Endothelial cell of umbilical vein (primary cell): ENCODE measurements at regions not wholly inside any gene's neighbourhood (a gene's known extent, or its start where the extent isn't known, plus 50 kb on each side); places are given as distances from the start of the nearest gene placed in this dataset.

ENCODE experiments used
- BruUV-seq: library from RNA; stranded (reverse); fragments of 400-500 nt; replicated peaks from 2 replicates; lab custom pipeline; 2021; lab: Mats Ljungman, UMichigan
- CTCF ChIA-PET: fragments of 300-600, 350-600 bp; sonication (Branson Sonifier 250); formaldehyde crosslinking; loops from one replicate; lab custom pipeline; 2021; ENCODE audit warnings: antibody characterized with exemption, inconsistent platforms; lab: Charles Lee
- POLR2A ChIA-PET: fragments of 300-600, 350-600 bp; sonication (Branson Sonifier 250); formaldehyde crosslinking; loops from one replicate; lab custom pipeline; 2021; ENCODE audit warnings: antibody characterized with exemption, inconsistent platforms; lab: Charles Lee
- DNase-seq: peaks from one replicate; pipeline ENCODE4 v3.0.0-alpha.2; 2011; ENCODE audit warnings: low read depth, low spot score
- FAIRE-seq: peaks from 2 replicates; lab custom pipeline; 2011; peaks lifted over from hg19 to GRCh38; lab: Jason Lieb, UNC
- H2AFZ ChIP-seq: 2 replicates; pipeline ENCODE4 v1.6.0; 2012; ENCODE audit warnings: low read depth, low read length, control low read depth, inconsistent platforms
- H3K27ac ChIP-seq: 2 replicates; pipeline ENCODE4 v1.5.1; 2011; ENCODE audit warnings: low read depth, mild to moderate bottlenecking, control low read depth, low read length, moderate library complexity; ENCODE audit not compliant: insufficient read depth
- H3K27me3 ChIP-seq, 2 experiments: 2 replicates each; pipeline versions ENCODE4 v1.6.0 to v1.6.1; 2011; ENCODE audit warnings: low read length in 2 of 2, mixed read lengths in 1 of 2; ENCODE audit not compliant: control insufficient read depth in 2 of 2, insufficient read depth in 2 of 2
- H3K36me3 ChIP-seq, 2 experiments: 2 replicates in 1 of 2; 3 replicates in 1 of 2; pipeline ENCODE4 v1.5.1; 2011; ENCODE audit warnings: low read length in 2 of 2, mild to moderate bottlenecking in 1 of 2, moderate library complexity in 1 of 2; ENCODE audit not compliant: control insufficient read depth in 2 of 2, insufficient read depth in 2 of 2; ENCODE audit errors: extremely low read depth in 1 of 2
- H3K4me1 ChIP-seq: 3 replicates; pipeline ENCODE4 v1.5.1; 2011; ENCODE audit warnings: mild to moderate bottlenecking, low read length; ENCODE audit not compliant: control insufficient read depth, insufficient read depth; ENCODE audit errors: extremely low read depth
- H3K4me2 ChIP-seq: 2 replicates; pipeline ENCODE4 v1.6.1; 2011; ENCODE audit warnings: low read length, control low read depth, mixed read lengths; ENCODE audit not compliant: insufficient read depth
- H3K4me3 ChIP-seq, 3 experiments: fragments of 200-600 bp in 1 of 3; sonication (generic), shearing (Covaris generic) in 1 of 3; replicated peaks in 1 of 3; 2 replicates each; pipeline ENCODE4 v1.5.1; 2011 to 2016; ENCODE audit warnings: control low read depth in 3 of 3, low read length in 3 of 3, mild to moderate bottlenecking in 2 of 3, inconsistent platforms in 1 of 3, low read depth in 1 of 3, moderate library complexity in 1 of 3; ENCODE audit not compliant: insufficient read depth in 1 of 3
- H3K79me2 ChIP-seq: 2 replicates; pipeline ENCODE4 v1.6.0; 2012; ENCODE audit warnings: low read length, inconsistent platforms; ENCODE audit not compliant: control insufficient read depth, insufficient read depth
- H3K9ac ChIP-seq: replicated peaks from 2 replicates; pipeline ENCODE3; 2011; ENCODE audit warnings: low read length, control low read depth; ENCODE audit not compliant: insufficient read depth; ENCODE audit errors: extremely low read depth
- H3K9me1 ChIP-seq: replicated peaks from 3 replicates; pipeline ENCODE4 v1.6.0; 2011; ENCODE audit warnings: mild to moderate bottlenecking, low read length; ENCODE audit not compliant: control insufficient read depth, insufficient read depth; ENCODE audit errors: extremely low read depth
- H3K9me3 ChIP-seq: replicated peaks from 2 replicates; pipeline ENCODE4 v1.5.1; 2012; ENCODE audit warnings: low read length, inconsistent platforms; ENCODE audit not compliant: control insufficient read depth, insufficient read depth
- H4K20me1 ChIP-seq: replicated peaks from 2 replicates; pipeline ENCODE3; 2011; ENCODE audit warnings: mild to moderate bottlenecking, low read length; ENCODE audit not compliant: control insufficient read depth, insufficient read depth; ENCODE audit errors: extremely low read depth
- CTCF ChIP-seq, 2 donors: IDR thresholded peaks; 1 replicate in 1 of 2; 2 replicates in 1 of 2; pipeline ENCODE4 v1.5.1; 2011; ENCODE audit warnings: low read length in 2 of 2, mild to moderate bottlenecking in 2 of 2, moderate library complexity in 2 of 2, control low read depth in 1 of 2, inconsistent platforms in 1 of 2, low read depth in 1 of 2; ENCODE audit not compliant: insufficient read depth in 1 of 2; ENCODE audit errors: extremely low read depth in 1 of 2
- EZH2 ChIP-seq: IDR thresholded peaks from 2 replicates; pipeline ENCODE4 v1.6.1; 2012; ENCODE audit warnings: borderline replicate concordance, low read depth, mild to moderate bottlenecking, moderate library complexity, low read length, inconsistent platforms; ENCODE audit not compliant: severe bottlenecking
- FOS ChIP-seq: IDR thresholded peaks from 2 replicates; pipeline ENCODE4 v1.6.1; 2011; ENCODE audit warnings: mild to moderate bottlenecking, low read length, moderate library complexity, borderline replicate concordance; ENCODE audit not compliant: insufficient read depth
- GATA2 ChIP-seq: IDR thresholded peaks from 2 replicates; pipeline ENCODE4 v1.7.0; 2011; ENCODE audit warnings: low read depth, mild to moderate bottlenecking, moderate library complexity, mixed read lengths, low read length; ENCODE audit not compliant: insufficient read length, insufficient read depth
- JUN ChIP-seq: IDR thresholded peaks from 2 replicates; pipeline ENCODE4 v1.6.1; 2011; ENCODE audit warnings: borderline replicate concordance, low read depth; ENCODE audit not compliant: insufficient read length, insufficient read depth
- MYC ChIP-seq: IDR thresholded peaks from one replicate; pipeline ENCODE4 v1.6.1; 2011; ENCODE audit warnings: mild to moderate bottlenecking, low read depth, low read length
- POLR2A ChIP-seq: IDR thresholded peaks from 2 replicates; pipeline ENCODE4 v1.6.1; 2012; ENCODE audit warnings: low read depth, mild to moderate bottlenecking, control low read depth, low read length
- dilution Hi-C: fragments of 300-500 bp; cut with MboI; formaldehyde crosslinking; loops from one replicate; pipeline ENCODE4 v1.15.0; 2019; ENCODE audit warnings: low sequenced_read_pairs; ENCODE audit not compliant: extremely low pct_ligation_motif_present
- intact Hi-C: fragments of 100-400 bp; cut with micrococcal nuclease; formaldehyde crosslinking; loops from one replicate; pipeline ENCODE4 v1.10.0; 2022
- TF ChIP-seq, protein P1 (sequence below): IDR thresholded peaks from 2 replicates; pipeline ENCODE4 v1.6.1; 2011; ENCODE audit not compliant: insufficient read depth, insufficient read length

DNA sequence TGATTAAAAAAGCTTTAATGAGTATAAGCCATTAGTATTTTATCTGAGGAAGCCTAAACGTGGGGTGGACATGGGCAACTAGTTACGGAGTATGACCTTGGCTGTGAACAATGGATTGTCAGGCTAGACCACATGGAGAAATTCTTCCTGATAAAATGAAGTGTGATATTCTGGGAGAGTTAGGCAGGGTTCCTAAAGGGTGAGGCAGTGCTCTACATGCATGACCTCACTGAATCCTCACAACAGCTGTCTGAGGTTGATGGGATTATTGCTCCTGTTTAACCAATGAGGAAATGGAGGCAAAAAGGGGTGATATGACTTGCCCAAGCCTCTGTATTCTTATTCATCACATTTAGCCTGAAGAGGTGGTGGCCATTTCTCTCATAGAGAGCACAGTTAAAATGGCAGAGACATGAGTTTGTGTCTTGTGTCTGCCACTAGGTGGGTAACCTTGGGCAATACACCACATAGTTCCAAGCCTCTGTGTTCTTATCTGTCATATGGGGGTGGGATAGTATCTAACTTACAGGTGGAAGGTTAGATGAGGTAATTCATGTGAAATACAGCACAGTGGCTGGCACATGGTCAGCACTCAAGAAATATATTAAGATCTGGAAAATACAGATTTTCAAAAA is 96.1 kb upstream of the NR3C1 start:
- dilution Hi-C loops, result no loop called here
- no peak overlapping the region for H3K9ac ChIP-seq
- H3K4me2 ChIP-seq, result no peak overlapping the region
- POLR2A ChIA-PET, result no interaction called here
- no peaks in the 10 kb centered on the region for H3K9me1 ChIP-seq
- no peaks in the 10 kb centered on the region for H3K36me3 ChIP-seq
- no TSS peak for BruUV-seq
- TF ChIP-seq GATA2, result no peak
- TF ChIP-seq FOS, result no peak
- CTCF ChIA-PET, result no interaction called here
- no peaks in the 10 kb centered on the region for H3K9me3 ChIP-seq
- no peaks in the 10 kb centered on the region for H3K27me3 ChIP-seq
- no peak for DNase-seq
- intact Hi-C loops, result no loop called here
- H3K4me3 ChIP-seq, result no peak overlapping the region
- FAIRE-seq, result no peak
- H3K27ac ChIP-seq, result no peak overlapping the region
- no peak overlapping the region for H2AFZ ChIP-seq
- H4K20me1 ChIP-seq, result no peaks in the 10 kb centered on the region
- H3K4me1 ChIP-seq, result peaks cover 3% of the 10 kb centered on the region
- no peaks in the 10 kb centered on the region for H3K79me2 ChIP-seq

- no peaks in the 10 kb centered on the region for H4K20me1 ChIP-seq
- no peaks in the 10 kb centered on the region for H3K9me3 ChIP-seq
- dilution Hi-C loops (no loop called here), intact Hi-C loops (no loop called here)
- H3K27me3 ChIP-seq, result no peaks in the 10 kb centered on the region
- no peak overlapping the region for H3K4me3 ChIP-seq
- no TSS peak for BruUV-seq
- H3K36me3 ChIP-seq, result no peaks in the 10 kb centered on the region
- H3K4me2 ChIP-seq, result no peak overlapping the region
- no peaks in the 10 kb centered on the region for H3K9me1 ChIP-seq
- DNase-seq (no peak), FAIRE-seq (no peak)
- no peak overlapping the region for H3K27ac ChIP-seq
- no peak overlapping the region for H2AFZ ChIP-seq
- TF ChIP-seq MYC (no peak), EZH2 (no peak), JUN (no peak), CTCF (IDR thresholded peaks at IDR 0.05; ENCODE audit: extremely low read depth in 1 of 2, insufficient read depth in 1 of 2, low read depth in 1 of 2, low read length in 2 of 2) (no peak), POLR2A (no peak), GATA2 (no peak)
- TF ChIP-seq, protein P1, sequence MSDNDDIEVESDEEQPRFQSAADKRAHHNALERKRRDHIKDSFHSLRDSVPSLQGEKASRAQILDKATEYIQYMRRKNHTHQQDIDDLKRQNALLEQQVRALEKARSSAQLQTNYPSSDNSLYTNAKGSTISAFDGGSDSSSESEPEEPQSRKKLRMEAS, result no peak
- CTCF ChIA-PET, result no interaction called here
- H3K4me1 ChIP-seq, result peaks cover 3% of the 10 kb centered on the region
- H3K9ac ChIP-seq, result no peak overlapping the region
- POLR2A ChIA-PET, result no interaction called here
- no peaks in the 10 kb centered on the region for H3K79me2 ChIP-seq
These were observed 95.3 kb upstream of the NR3C1 start for GRCh38 chr5:143498821-143499220.
